Renal pelvis (tissue), 1 donor: ENCODE measurements at regions not wholly inside any gene's neighbourhood (a gene's known extent, or its start where the extent isn't known, plus 50 kb on each side); places are given as distances from the start of the nearest gene placed in this dataset.

Source experiments
- DNase-seq: peaks from one replicate; pipeline ENCODE4 v3.0.0-alpha.2; 2013

- no peak for DNase-seq
Observed at GRCh38 chr16:49078571-49078970, 203.1 kb downstream of the CBLN1 start.

DNA sequence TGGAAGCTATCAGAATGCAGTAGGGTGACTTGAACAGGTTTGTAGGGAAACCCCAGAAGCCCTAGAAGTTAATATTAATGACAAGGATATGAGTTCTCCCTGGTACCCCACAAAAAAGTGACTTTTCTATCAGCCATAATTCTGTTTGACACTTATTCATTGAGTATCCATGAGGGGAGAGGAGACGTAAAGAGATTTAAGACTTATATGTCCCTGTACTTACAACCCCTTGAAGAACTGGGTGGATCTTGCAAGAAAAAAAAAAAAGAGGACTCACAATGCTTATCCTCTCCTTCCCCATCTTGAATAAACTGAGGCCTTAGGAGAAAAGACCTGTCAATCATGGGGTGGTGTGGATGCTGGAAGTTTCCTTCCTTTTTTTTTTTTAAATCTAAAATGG is 203.5 kb downstream of the CBLN1 start:
- no peak for DNase-seq

- no peak for DNase-seq
Observed at GRCh38 chr16:49075709-49076108, 205.9 kb downstream of the CBLN1 start.

GRCh38 chr16:49068224-49068623 is 213.4 kb downstream of the CBLN1 start:
- DNase-seq, result no peak

GRCh38 chr16:49067776-49068175 is 213.9 kb downstream of the CBLN1 start:
- no peak for DNase-seq

GRCh38 chr16:49061137-49061714 is 220.4 kb downstream of the CBLN1 start:
- DNase-seq, result no peak

DNA sequence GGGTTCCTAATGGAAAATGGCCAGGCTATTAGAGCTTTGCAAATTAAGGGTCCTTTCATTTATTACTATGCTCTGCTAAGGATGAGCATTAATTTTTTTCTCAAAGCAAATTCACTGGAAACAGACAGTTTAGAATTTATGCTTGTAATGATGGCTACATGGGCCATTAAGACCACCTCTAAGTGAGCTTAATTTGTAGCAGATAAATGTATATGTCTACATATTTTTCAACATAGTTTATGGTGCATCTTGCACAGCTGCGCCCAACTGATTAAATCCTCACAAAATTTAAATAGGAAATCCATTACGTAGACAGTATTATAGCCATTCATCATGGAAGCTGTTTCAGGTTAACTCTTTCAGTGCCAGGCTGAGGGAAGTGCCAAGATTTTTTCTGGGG is 220.9 kb downstream of the CBLN1 start:
- DNase-seq, result no peak

DNA sequence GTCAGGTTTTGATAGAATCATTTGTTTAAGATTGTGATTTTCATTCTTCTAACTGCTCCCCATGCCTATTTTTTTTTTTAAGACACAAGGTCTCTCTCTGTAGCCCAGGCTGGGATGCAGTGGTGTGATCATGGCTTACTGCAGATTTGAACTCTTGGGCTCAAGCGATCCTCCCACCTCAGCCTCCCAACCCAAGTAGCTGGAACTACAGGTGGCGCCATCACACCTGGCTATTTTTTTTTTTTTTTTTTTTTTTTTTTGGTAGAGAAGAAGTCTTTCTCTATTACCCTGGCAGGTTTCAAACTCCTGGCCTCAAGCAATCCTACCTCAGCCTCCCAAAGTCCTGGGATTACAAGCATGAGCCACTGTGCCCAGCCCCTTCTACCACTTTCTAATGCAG is 223.3 kb downstream of the CBLN1 start:
- DNase-seq, result no peak

GRCh38 chr16:49057936-49058335 is 223.7 kb downstream of the CBLN1 start:
- no peak for DNase-seq

- DNase-seq, result no peak
Observed at GRCh38 chr16:49057391-49057790, 224.2 kb downstream of the CBLN1 start.

GRCh38 chr16:49056546-49056945 is 225.1 kb downstream of the CBLN1 start:
- no peak for DNase-seq

DNA sequence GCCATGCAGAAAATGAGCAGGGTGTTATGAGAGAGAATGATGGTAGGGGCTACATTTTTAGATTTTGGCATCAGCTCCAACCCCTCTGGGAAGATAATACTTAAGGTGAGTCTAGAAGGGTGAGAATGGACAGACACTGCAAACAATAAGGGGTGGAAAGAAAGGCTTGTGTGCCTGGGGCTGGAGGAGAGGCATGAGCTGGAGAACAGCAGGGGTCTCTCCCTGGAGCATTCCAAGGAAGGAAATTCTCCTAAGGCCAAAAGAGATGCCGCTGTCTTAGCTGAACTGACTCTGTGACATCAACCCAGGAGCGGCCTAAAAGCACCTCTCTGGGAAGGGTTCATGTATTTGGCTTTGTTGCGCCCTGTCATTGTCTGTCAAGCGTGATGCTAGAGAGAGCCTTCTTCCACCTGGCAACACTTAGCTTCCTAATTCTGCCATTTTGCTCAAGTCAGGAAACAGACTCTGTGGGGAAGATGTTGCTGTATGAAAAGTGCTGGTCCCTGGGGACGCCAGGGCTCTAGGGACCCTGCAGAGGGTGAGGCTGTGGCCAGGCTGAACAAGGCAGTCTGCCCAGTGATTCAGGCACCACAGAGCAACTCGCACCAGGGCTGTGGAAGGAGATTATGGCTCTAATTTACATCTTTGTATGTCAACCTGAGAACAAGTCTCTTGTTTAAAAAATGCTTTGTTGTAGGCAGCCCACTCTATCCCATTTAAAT is 225.7 kb downstream of the CBLN1 start:
- DNase-seq, result no peak

- no peak for DNase-seq
Observed at GRCh38 chr16:49055291-49055690, 226.3 kb downstream of the CBLN1 start.

DNA sequence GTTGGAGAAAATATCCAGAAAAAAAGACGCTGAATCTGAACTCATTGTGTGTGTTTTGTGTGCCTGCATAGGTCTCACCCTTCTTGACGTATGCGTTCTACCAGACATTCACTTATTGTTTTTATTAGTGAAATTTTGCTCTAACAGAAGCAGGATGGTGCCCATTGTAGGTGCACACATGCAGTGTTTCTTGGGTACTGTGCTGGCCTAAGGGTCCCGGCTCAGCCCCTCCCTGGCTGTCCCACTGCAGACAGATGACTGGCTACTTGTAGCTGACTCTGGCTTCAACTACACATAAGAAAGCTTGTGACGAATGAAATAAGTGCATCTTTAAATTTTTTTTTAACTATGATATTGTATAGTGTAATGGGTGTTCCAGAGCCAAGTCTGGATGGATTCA is 227.0 kb downstream of the CBLN1 start:
- no peak for DNase-seq

- DNase-seq, result no peak
Observed at GRCh38 chr16:49052846-49053245, 228.8 kb downstream of the CBLN1 start.

- no peak for DNase-seq
Observed at GRCh38 chr16:49051576-49051975, 230.1 kb downstream of the CBLN1 start.

GRCh38 chr16:49050607-49051006 is 231.0 kb downstream of the CBLN1 start:
- DNase-seq, result no peak

DNA sequence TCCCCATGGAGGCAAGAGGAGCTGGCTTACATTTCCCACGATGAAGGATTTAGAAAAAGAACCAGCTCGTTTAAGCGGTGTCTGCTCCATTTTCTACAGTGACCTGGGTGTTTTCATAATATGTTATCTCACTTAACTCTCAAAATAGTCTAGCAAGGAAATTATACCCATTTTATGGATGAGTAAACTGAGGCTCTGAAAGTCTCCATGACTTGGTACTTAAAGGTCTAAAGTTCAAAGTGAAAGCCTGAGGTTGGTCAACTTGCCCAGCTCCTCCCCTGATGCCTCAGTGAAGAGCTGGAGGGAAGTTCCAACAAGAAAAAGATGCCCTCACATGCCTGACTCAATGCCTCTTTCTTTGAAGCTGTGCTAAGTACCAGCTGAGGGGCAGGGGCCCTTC is 232.0 kb downstream of the CBLN1 start:
- DNase-seq, result no peak

DNA sequence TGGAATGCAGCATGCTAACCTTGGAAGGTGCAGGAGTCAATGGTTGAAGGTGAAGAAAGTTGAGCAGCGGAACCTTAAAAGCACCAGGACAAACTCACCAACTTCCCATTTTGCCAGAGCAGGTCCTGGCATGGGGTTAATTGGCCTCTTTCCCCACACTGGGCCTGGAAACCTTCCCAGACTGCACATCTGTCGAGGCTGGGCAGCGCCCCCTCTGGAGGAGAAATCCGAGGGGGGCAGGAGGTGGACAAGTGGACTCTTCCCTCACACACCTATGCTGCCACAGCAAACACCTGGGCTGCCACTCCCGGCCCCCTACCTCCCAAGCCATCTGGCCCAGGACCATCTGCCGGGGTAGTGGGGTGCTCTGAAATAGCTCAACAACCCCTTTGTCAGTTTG is 232.4 kb downstream of the CBLN1 start:
- DNase-seq, result no peak

DNA sequence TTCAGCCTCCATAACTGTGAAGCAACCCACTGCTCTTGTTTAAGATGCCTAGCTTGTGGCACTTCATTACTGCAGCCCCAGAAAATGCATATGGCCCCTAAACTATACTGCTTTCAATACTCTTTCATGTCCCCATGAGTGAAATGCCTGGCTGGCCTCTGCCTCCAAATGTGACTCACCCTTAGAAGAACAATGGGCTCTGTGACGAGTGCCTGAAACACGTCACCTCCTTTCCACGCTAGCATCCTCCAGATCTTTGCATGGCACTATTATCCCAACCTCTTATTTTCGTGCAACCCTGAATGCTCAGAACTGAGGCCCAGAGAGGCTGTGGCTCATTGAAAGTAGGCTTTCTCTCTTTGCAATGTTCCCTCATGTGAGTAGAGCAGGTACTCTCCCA is 233.1 kb downstream of the CBLN1 start:
- DNase-seq, result no peak

DNA sequence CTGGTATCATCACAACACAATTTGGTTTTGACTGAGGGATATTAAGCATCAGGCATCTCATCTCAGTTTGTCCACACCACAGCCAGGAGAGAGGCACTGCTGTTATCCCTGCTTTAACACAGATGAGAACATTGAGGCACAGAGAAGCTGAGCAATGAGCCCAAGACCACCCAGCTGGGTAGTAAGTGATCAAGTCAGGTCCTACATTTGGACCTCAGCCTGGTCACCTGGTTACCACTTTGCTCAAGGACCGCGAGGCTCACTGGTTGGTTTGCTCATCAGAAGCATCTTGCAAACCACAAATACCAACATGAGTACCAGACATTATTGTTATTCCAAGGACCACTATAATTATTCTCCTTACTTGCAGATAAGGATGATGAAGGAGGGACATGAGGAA is 245.5 kb downstream of the CBLN1 start:
- DNase-seq, result no peak

DNA sequence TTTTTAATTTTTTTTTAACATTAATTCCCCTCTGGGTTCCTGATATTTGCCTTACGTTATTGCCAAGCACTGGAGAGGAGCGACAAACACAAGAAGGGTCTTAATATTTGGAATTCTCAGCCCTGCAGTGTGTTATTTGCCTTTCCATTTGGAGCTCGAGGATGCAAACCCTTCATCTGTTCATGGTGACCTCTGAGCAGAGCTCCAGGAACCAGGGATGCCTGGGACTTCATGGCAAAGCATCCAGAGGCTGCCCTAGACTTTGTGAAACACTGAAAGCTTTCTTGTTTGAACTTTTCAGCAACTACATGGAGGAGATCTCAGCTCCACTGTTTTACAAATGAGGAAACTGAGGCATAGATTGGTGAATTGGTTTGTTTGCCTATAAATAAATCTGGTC is 254.2 kb downstream of the CBLN1 start:
- DNase-seq, result no peak

GRCh38 chr16:49026566-49027181 is 255.0 kb downstream of the CBLN1 start:
- no peak for DNase-seq

GRCh38 chr16:49024896-49025295 is 256.7 kb downstream of the CBLN1 start:
- no peak for DNase-seq
